ENCODE measurements at regions not wholly inside any gene's neighbourhood (a gene's known extent, or its start where the extent isn't known, plus 50 kb on each side); places are given as distances from the start of the nearest gene placed in this dataset.
"Not testable (repeated sequence)": the region's sequence is repeated elsewhere in the genome, so short reads cannot be mapped to it uniquely, and the experiment has no call there.

DNA sequence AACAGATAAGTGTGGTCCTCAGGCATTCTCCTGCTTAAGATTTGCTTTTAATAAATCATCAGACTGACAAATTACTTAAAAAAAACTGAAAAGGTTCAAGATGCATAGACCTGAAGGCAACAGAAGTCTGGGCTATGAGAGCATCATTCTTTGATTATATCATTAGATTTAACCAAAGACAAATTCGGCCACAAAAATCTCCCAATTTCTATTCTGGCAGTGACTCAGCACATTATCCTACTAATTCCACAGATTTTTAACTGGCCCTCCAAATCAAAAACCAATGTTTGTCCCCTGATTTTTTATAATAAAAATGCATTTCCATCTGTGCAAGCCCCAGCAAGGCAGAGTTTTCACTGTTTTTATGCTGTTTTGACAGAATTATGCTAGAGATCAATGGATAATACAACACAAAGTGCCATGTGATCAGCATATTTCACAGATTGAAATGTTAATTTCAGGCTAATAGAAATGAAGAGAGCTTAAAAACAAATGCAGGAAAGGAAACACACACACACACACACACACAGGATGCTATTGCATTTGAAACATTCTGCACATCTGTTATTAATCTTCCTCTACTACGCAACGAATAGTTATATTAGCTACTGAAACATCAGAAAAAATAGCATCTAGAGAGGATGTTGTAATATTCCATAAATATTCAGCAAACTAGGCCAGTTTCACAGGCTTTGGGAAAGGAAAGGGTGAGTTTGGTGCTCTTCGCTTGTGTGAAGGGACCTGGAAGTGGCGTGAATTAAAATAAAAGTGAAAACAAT lies 177.6 kb upstream of the ST8SIA4 start:
- DNase-seq (ENCODE audit: low spot score), result no peak
- TF ChIP-seq CTCF (IDR thresholded peaks at IDR 0.05), result no peak
- ATAC-seq (ENCODE audit: low FRiP score), result no peak

- DNase-seq (ENCODE audit: low spot score) (no peak), ATAC-seq (ENCODE audit: low FRiP score) (no peak)
- no peak for TF ChIP-seq CTCF (IDR thresholded peaks at IDR 0.05)
These were observed 165.2 kb upstream of the ST8SIA4 start for GRCh38 chr5:101068298-101068697.

DNA sequence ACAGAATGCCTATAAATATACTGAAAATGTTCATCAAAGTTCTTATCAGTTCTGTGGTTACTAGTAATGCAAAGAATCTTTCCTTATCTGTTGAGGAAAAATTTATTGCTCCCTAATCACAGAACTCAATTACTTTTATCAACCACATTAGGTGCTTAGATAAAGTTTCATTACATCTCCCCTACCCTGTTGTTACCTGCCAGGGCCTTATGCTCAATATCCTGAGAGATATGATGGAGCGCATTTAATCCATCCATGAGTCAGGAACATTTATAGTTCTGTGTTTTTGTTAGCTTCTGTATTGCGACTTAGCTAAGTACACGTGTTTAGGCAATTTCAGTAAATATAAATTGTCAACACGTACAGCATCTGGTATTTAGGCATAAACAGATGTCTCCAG lies 164.3 kb upstream of the ST8SIA4 start:
- no peak for TF ChIP-seq CTCF (IDR thresholded peaks at IDR 0.05)
- ATAC-seq (ENCODE audit: low FRiP score), result no peak

DNA sequence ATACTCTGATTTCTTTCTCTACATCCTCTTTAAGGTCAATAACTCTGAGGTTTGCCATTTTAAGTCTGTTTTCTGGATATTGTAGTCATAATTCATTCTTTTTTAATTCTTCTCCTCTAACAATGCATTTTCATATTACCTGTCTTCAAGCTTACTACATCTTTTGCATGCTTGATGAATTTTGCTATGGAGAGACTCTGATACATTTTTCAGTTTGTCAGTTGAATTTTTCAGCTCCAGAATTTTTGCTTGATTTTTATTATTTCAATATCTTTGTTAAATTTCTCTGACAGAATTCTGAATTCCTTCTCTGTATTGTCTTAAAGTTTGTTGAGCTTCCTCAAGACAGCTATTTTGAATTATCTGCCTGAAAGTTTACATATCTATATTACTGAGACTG lies 159.8 kb upstream of the ST8SIA4 start:
- no peak for TF ChIP-seq CTCF (IDR thresholded peaks at IDR 0.05)
- ATAC-seq (ENCODE audit: low FRiP score) (no peak), DNase-seq (ENCODE audit: low spot score) (no peak)

More for the DNA sequence above, 164.3 kb upstream of the ST8SIA4 start:
- no peak for DNase-seq (ENCODE audit: low spot score)

DNA sequence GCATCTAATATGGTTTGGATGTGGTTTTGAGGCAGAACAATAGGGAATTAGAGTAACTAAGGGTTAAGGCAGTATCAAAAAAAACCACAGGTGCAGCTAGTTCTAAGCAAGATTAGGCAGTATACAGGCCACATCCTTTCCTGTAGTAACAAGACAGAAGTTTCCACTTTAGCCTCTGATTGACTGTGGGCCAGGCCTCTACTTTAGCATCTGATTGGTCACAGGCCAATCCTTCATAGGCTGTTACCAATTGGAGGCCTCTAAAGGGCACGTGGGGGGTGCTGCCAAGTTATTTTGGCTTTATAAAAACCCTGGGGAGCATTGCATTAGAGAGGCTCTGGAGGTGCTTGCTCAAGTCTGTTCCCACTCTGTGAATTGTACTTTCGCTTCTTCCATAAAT lies 144.1 kb upstream of the ST8SIA4 start:
- DNase-seq (ENCODE audit: low spot score) (no peak), ATAC-seq (ENCODE audit: low FRiP score) (no peak)
- TF ChIP-seq CTCF (IDR thresholded peaks at IDR 0.05), result no peak

- no peak for DNase-seq (ENCODE audit: low spot score)
- TF ChIP-seq CTCF (IDR thresholded peaks at IDR 0.05), result no peak
- no peak for ATAC-seq (ENCODE audit: low FRiP score)
These were observed 142.6 kb upstream of the ST8SIA4 start for GRCh38 chr5:101045689-101046088.

GRCh38 chr5:101040002-101040401 lies 136.9 kb upstream of the ST8SIA4 start:
- ATAC-seq (ENCODE audit: low FRiP score); DNase-seq (ENCODE audit: low spot score): not testable (repeated sequence)
